Fibroblast of skin of scalp (primary cell): ENCODE measurements at regions not wholly inside any gene's neighbourhood (a gene's known extent, or its start where the extent isn't known, plus 50 kb on each side); places are given as distances from the start of the nearest gene placed in this dataset.

Source experiments
- DNase-seq: peaks from one replicate; pipeline ENCODE4 v3.0.0-alpha.2; 2013

DNA sequence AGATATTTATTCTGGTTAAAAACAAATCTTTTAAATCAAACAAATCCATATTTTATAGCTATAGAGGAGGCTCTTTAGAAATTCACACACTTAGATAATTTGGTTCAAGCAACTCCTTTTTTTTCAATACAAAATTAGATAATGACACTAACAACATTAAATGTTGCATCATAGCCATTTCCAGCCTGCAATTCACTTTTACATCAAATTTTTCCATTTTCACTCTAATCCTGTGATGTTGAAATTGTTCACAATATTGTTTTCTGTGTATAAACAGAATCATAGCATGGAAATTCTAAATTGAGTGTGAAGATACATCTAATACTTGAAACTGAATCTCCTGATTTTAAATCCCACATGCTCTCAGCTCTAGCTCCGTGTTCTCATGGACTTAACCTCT lies 482.6 kb downstream of the INHBA start:
- no peak for DNase-seq

DNA sequence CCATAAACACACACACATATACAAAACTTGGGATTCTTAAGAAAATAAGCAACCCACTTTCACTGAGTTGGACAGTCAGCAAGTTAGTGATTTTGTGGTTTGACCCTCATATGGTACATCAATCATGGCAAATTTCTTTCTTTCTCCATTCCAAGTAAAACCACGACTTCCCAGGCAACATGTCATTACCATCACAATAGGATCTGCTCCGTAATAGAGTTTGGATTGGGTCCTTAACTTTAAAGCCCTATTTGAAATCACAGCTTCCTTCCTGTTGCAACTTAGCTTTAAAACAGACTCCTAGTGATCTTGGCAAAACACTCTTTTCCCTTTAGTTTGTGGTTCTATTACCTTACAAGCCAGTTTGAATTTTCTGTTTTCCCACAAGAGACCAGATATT lies 483.6 kb downstream of the INHBA start:
- peak; percentile 42 for DNase-seq

DNA sequence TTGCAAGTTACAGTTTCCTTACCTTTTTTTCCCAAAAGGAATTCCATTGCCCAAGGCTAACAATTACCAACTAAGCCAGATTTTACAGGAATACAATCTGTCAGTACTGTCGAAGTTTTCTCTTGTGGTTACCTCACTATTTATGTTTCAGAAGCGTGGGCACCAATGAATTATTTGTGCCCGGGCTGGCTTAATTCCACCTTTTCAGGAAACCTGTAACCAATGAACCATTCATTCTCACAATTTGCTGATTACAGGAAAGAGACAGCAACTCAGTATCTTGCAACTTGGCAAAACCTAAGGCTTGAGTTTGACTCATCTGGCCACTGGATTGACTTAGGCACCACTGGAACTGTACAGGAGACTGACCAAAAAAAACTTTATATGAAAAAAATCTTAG lies 485.6 kb downstream of the INHBA start:
- no peak for DNase-seq

GRCh38 chr7:41207141-41207540 lies 495.7 kb downstream of the INHBA start:
- no peak for DNase-seq

GRCh38 chr7:41206267-41206666 lies 496.6 kb downstream of the INHBA start:
- no peak for DNase-seq

DNA sequence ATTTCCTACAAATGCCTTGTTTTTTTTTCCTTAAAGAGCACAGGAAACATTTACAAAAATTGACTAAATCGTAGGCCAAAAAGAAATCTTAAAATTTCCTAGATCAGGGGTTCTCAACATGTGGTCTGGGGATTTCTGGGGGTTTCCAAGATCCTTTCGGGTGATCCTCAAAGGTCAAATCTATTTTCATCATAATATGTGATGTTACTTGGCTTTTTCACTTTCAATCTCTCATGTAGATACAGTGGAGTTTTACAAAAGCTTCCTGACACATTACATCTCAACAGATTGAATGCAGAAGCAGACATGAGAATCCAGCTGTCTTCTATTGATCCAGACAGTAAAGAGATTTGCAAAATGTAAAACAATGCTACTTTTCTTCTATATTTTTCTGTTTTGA lies 497.3 kb downstream of the INHBA start:
- no peak for DNase-seq

GRCh38 chr7:41203542-41203941 lies 499.3 kb downstream of the INHBA start:
- no peak for DNase-seq

GRCh38 chr7:41201021-41201420 lies 501.9 kb downstream of the INHBA start:
- DNase-seq, result no peak

DNA sequence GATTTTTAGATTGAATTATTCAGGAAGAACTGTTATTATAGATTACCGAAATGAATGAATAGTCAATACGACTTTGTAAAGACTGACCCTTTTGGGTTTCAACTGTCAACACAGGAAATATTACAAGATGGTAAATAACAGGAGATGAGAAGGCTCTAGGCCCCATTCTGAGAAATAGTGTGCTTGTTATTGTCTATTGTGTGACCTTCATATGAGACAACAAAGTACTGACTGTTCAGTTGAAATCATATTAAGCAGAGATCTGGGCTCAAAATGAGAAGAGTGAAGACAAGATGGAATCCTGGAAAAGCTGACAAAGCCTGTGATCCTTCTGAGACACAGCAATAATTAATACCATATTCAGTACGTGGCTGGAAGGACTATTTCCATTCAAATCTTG lies 503.8 kb downstream of the INHBA start:
- no peak for DNase-seq

GRCh38 chr7:41198502-41198901 lies 504.4 kb downstream of the INHBA start:
- no peak for DNase-seq

- peak; percentile 5 for DNase-seq
These were observed 505.1 kb downstream of the INHBA start for GRCh38 chr7:41197769-41198168.

GRCh38 chr7:41193738-41194282 lies 509.1 kb downstream of the INHBA start:
- no peak for DNase-seq

GRCh38 chr7:41190581-41190980 lies 512.3 kb downstream of the INHBA start:
- no peak for DNase-seq

DNA sequence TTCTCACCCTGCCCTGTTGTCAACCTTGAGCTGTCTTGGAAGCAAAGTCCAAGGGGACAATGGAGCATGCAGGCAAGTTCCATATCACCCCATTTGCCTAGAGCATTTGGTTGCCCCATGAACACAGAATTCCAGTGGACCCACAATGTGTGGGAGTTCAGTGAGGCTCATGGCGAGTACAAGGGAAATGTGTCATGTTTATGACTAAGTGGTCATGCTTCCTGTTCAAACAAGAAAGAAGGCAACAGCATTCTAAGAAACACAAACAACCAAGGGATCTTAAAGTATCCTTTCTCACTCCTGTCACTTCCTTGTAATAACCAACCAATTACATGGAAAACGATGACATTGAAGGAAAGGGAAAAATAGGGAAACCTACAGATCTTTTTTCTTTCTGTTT lies 513.0 kb downstream of the INHBA start:
- DNase-seq, result peak; percentile 85

DNA sequence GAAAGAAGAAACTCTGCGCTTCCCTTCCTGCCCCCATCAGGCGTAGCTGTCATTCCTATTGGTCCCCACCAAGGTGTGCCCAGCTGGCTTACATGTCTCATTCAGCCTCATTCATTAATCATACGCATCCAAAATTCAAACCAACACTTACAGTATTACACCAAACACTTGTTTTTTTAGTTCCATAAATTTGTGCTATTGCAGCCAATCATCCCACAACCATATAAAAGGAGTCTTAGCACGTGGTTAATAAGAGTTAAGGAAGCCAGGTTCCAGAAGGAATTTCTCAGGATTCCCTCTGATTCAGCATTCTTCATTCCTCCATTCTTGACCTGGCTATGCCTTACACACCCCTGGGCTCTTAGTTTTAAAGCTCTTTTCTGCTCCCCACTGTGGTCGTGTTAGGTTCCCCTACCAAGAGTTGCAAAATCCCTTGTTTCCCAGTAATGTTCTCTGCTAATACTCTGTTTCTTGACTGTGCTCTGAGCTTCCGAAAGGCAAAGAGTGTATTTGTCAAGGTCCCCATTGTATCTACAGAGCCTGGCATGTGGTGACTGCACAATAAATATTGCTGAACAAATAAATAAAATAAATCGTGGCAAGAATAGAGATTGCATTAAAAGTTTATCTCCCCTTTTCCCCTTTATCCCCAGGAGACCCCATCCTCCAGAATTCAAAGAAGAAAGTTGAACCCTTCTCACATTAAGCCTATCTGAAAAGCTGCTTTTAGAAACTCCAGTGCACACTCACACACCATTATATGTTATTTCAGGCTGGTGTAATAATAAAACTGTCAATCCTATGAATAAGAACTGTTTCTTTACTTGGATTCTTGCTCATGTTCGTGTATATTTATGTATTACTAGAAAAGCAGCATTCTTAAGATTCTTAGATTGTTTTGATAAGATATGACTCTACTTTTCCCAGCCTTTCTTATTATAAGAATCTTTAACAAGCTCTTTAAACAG lies 514.4 kb downstream of the INHBA start:
- peak; percentile 85 for DNase-seq

GRCh38 chr7:41187322-41187721 lies 515.6 kb downstream of the INHBA start:
- DNase-seq, result no peak

GRCh38 chr7:41185851-41186250 lies 517.0 kb downstream of the INHBA start:
- DNase-seq, result no peak

GRCh38 chr7:41183741-41184140 lies 519.1 kb downstream of the INHBA start:
- no peak for DNase-seq

DNA sequence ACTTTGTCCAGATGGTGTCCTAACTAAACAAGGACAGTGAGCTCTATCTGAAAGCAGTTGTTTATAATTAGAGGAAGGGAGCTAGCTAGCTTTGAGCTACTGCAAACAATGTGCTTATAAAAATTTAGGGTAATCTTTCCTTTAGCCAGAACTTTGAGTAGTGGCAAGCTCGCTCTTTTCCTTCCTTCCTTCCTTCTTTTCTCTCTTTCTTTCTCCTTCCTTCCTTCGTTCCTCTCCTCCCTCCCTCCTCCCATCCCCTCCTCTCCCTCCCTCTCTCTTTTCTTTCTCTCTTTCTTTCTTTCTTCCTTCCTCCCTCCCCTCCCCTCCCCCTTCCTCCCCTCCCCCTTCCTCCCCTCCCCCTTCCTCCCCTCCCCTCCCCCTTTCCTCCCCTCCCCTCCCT lies 520.1 kb downstream of the INHBA start:
- DNase-seq, result no peak

DNA sequence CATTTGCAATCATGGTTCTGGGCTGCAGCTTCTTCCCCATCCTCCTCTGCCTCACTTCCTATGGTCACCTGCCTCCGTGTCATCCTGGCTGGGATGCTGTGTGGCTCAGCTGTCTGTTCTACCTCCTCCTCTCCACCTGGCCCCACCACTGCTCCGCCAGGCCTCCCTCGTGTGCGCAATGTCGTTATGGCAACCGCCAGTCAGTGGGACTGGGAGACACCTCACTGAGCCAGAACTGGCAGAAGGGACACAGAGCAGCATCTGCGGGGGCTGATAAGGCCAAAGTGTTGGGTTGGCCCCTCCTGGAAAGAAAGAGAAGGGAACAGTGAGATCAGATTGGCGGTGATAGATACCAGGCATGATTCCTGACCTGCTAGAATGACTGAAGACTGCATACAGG lies 527.5 kb downstream of the INHBA start:
- no peak for DNase-seq

GRCh38 chr7:41174521-41174920 lies 528.4 kb downstream of the INHBA start:
- no peak for DNase-seq

- peak; percentile 61 for DNase-seq
These were observed 532.4 kb downstream of the INHBA start for GRCh38 chr7:41170466-41170865.

DNA sequence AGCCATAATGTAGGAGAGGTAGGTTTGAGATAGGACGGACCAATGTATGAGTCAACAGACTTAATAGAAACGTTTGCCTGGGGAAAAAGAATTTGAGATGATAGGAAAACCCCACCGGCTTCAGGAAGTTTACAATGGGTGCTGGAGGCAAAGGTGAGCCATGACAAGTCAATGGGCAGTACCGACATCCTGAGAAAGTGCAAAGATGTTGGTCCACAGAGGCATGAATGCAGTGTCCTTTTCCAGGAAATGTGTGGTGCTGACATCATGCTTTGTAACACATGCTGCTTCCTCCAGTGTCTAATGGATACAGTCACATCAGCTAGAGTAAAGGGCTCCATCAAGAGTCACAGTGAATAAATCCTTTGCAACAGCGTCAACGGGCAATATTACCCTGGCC lies 533.6 kb downstream of the INHBA start:
- DNase-seq, result no peak

GRCh38 chr7:41167836-41168235 lies 535.1 kb downstream of the INHBA start:
- DNase-seq, result peak; percentile 42
